ENCODE measurements at regions not wholly inside any gene's neighbourhood (a gene's known extent, or its start where the extent isn't known, plus 50 kb on each side); places are given as distances from the start of the nearest gene placed in this dataset.

DNA sequence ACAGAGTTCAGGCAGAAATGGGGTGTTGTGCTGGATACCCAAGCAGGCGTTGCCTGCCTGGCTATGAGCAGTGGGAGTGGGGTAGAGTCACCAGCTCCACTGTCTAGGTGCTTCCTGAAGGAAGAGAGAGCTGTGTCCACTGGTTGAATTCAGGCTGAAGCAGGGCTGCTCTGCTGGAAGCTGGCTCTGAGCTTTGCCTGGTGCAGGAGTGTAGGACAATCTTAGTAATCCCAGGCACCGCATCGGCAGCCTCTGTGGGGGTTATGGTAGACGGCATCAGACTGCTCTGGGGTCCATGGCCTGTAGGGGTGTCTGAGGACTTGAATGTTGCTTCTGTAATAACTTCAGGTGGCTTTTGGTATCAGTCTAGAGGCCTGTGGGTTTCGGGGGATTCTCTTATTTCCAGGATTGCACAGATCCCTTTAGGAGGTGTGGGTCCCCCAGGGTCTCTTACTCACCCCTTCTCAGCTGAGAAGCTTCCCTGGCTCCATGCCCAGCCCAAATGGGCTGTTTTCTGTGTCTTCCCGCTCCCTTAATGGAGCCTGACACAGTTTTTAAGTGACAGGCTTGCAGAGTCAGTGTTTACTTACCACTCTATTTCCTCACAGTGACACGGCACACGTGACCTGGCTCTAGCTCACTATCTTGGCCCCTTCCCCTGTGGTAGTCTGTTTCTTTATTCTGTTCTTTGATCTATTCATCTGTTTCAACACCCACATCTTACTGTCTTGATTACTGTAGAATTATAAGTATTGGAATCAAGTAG lies 644.3 kb downstream of the CBLN2 start:
- TF ChIP-seq, protein P1, sequence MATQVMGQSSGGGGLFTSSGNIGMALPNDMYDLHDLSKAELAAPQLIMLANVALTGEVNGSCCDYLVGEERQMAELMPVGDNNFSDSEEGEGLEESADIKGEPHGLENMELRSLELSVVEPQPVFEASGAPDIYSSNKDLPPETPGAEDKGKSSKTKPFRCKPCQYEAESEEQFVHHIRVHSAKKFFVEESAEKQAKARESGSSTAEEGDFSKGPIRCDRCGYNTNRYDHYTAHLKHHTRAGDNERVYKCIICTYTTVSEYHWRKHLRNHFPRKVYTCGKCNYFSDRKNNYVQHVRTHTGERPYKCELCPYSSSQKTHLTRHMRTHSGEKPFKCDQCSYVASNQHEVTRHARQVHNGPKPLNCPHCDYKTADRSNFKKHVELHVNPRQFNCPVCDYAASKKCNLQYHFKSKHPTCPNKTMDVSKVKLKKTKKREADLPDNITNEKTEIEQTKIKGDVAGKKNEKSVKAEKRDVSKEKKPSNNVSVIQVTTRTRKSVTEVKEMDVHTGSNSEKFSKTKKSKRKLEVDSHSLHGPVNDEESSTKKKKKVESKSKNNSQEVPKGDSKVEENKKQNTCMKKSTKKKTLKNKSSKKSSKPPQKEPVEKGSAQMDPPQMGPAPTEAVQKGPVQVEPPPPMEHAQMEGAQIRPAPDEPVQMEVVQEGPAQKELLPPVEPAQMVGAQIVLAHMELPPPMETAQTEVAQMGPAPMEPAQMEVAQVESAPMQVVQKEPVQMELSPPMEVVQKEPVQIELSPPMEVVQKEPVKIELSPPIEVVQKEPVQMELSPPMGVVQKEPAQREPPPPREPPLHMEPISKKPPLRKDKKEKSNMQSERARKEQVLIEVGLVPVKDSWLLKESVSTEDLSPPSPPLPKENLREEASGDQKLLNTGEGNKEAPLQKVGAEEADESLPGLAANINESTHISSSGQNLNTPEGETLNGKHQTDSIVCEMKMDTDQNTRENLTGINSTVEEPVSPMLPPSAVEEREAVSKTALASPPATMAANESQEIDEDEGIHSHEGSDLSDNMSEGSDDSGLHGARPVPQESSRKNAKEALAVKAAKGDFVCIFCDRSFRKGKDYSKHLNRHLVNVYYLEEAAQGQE (IDR thresholded peaks at IDR 0.05; ENCODE audit: low read depth), result no peak
- no peak for TF ChIP-seq CEBPB (IDR thresholded peaks at IDR 0.05)
- TF ChIP-seq EP300 (IDR thresholded peaks at IDR 0.05; ENCODE audit: borderline replicate concordance), result no peak
- TF ChIP-seq TAF1 (IDR thresholded peaks at IDR 0.05; ENCODE audit: low read depth), result no peak
- no peak for TF ChIP-seq ZBTB7A (IDR thresholded peaks at IDR 0.05; ENCODE audit: low read depth)
- no peak for TF ChIP-seq YY1 (IDR thresholded peaks at IDR 0.05; ENCODE audit: low read depth)
- TF ChIP-seq TCF12 (IDR thresholded peaks at IDR 0.05; ENCODE audit: low read depth), result no peak
- no peak for TF ChIP-seq FOXM1 (IDR thresholded peaks at IDR 0.05; ENCODE audit: borderline replicate concordance, low read depth)
- no peak for TF ChIP-seq RAD21 (IDR thresholded peaks at IDR 0.05; ENCODE audit: low read depth)

All from Ishikawa (cell line).